GM12892 (cell line): ENCODE measurements at regions not wholly inside any gene's neighbourhood (a gene's known extent, or its start where the extent isn't known, plus 50 kb on each side); places are given as distances from the start of the nearest gene placed in this dataset.
"Not testable (repeated sequence)": the region's sequence is repeated elsewhere in the genome, so short reads cannot be mapped to it uniquely, and the experiment has no call there.

ENCODE experiments used
- POLR2A ChIP-seq: IDR thresholded peaks from 2 replicates; pipeline ENCODE4 v1.6.1; 2011; ENCODE audit warnings: low read depth, low read length, control low read depth
- POLR2AphosphoS5 ChIP-seq: IDR thresholded peaks from 2 replicates; pipeline ENCODE4 v1.6.1; 2011; ENCODE audit warnings: low read depth, low read length, control low read depth

DNA sequence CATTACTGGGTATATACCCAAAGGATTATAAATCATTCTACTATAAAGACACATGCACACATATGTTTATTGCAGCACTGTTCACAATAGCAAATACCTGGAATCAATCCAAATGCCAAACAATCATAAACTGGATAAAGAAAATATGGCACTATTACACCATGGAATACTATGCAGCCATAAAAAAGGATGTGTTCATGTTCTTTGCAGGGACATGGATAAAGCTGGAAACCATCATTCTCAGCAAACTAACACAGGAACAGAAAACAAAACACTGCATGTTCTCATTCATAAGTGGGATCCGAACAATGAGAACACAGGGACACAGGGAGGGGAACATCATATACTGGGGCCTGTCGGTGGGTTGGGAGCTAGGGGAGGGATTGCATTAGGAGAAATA, 591.7 kb downstream of the TBL1XR1 start:
- TF ChIP-seq POLR2A, POLR2AphosphoS5: not testable (repeated sequence)
